Heart left ventricle (tissue), 13 donors: ENCODE measurements at regions not wholly inside any gene's neighbourhood (a gene's known extent, or its start where the extent isn't known, plus 50 kb on each side); places are given as distances from the start of the nearest gene placed in this dataset.

Experiments
- POLR2A ChIP-seq, 2 donors: fragments of 450-650 bp; IDR thresholded peaks; one replicate each; pipeline ENCODE4 v1.6.1; 2017; ENCODE audit warnings: antibody characterized with exemption in 2 of 2, mild to moderate bottlenecking in 2 of 2, moderate library complexity in 2 of 2
- TF ChIP-seq, protein P1 (sequence below), 12 donors: fragments of 200-600 bp; sonication (generic) in 4 of 12; IDR thresholded peaks; one replicate each; pipeline versions ENCODE4 v1.5.0 to v1.8.0; 2018 to 2022; ENCODE audit warnings: antibody characterized with exemption in 12 of 12, mild to moderate bottlenecking in 5 of 12
- donor health status: ischemic (EF 13 %, LVEDD 7.1; RV severe dilation, severe dysfunction).
- donor health status: DM: no; HTN: yes; CAD: no.
- donor health status: DM: no; HTN: no; CAD: no.
- donor health status: ischemic (EF 25% LVEDD 6.9; RV normal size, moderate dysfunction).
- donor health status: ischemic (EF 25% LVEDD 5.7; RV mildly dilated, moderate dysfunction).
- donor health status: ischemic (EF 35%, LVEDD 5.7; RV mildly dilated, moderate dysfunction).
- donor health status: nonischemic (EF 11% LVEDD 7.7; RV severe dilation, severe dysfunction).
- donor health status: DM: yes; HTN: yes; CAD: no.
- donor health status: PGD.
- donor health status: ischemic (EF 29% LVEDD 5.4; RV normal size, mild dysfunction).
- donor health status: nonischemic (EF 23%, LVEDD 6.1; RV moderate dilation, normal function).

DNA sequence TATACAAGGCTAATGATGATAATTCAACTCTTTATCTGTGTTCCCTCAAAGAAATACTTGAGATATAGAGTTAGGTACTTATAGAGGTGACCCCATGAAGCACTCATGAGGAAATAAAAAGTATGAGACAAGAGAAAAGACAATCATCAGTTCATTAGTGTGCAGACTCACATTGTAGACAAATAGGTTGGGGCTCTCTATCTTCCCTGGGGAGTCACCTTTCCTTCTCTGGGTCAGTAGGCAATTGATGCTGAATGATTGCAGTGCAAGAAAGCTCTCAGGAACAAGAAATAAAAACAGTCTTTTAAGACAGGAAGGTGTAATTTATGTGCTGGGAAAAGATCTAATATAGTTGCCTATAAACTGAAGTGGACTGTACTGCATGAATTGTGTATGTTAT lies 1357.6 kb upstream of the EPHA6 start:
- TF ChIP-seq, protein P1, sequence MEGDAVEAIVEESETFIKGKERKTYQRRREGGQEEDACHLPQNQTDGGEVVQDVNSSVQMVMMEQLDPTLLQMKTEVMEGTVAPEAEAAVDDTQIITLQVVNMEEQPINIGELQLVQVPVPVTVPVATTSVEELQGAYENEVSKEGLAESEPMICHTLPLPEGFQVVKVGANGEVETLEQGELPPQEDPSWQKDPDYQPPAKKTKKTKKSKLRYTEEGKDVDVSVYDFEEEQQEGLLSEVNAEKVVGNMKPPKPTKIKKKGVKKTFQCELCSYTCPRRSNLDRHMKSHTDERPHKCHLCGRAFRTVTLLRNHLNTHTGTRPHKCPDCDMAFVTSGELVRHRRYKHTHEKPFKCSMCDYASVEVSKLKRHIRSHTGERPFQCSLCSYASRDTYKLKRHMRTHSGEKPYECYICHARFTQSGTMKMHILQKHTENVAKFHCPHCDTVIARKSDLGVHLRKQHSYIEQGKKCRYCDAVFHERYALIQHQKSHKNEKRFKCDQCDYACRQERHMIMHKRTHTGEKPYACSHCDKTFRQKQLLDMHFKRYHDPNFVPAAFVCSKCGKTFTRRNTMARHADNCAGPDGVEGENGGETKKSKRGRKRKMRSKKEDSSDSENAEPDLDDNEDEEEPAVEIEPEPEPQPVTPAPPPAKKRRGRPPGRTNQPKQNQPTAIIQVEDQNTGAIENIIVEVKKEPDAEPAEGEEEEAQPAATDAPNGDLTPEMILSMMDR (IDR thresholded peaks at IDR 0.05), result no peak
- no peak for TF ChIP-seq POLR2A (IDR thresholded peaks at IDR 0.05)
